HUES48 (cell line): ENCODE measurements at regions not wholly inside any gene's neighbourhood (a gene's known extent, or its start where the extent isn't known, plus 50 kb on each side); places are given as distances from the start of the nearest gene placed in this dataset.

Source experiments
- H3K27ac ChIP-seq: one replicate; pipeline ENCODE4 v1.7.0; 2013; ENCODE audit warnings: low read depth, low read length, inconsistent platforms
- H3K27me3 ChIP-seq: 2 replicates; pipeline ENCODE4 v1.6.1; 2013; ENCODE audit warnings: mild to moderate bottlenecking, low read length; ENCODE audit not compliant: control insufficient read depth, insufficient read depth
- H3K36me3 ChIP-seq: 2 replicates; pipeline ENCODE4 v1.6.1; 2013; ENCODE audit warnings: low read length; ENCODE audit not compliant: control insufficient read depth, insufficient read depth
- H3K4me1 ChIP-seq: 2 replicates; pipeline ENCODE4 v1.6.1; 2013; ENCODE audit warnings: mild to moderate bottlenecking, low read length; ENCODE audit not compliant: control insufficient read depth, insufficient read depth
- H3K4me3 ChIP-seq: 2 replicates; pipeline ENCODE4 v1.5.1; 2013; ENCODE audit warnings: mild to moderate bottlenecking, low read depth, low read length
- H3K9ac ChIP-seq: 2 replicates; pipeline ENCODE4 v1.6.1; 2013; ENCODE audit warnings: mild to moderate bottlenecking, low read depth, low read length, moderate library complexity
- H3K9me3 ChIP-seq: 2 replicates; pipeline ENCODE4 v1.6.1; 2013; ENCODE audit warnings: low read length; ENCODE audit not compliant: control insufficient read depth, insufficient read depth

GRCh38 chr2:14530506-14530905 lies 102.0 kb upstream of the LRATD1 start:
- no peak overlapping the region for H3K4me3 ChIP-seq
- H3K9me3 ChIP-seq, result no peaks in the 10 kb centered on the region
- no peaks in the 10 kb centered on the region for H3K4me1 ChIP-seq
- no peak overlapping the region for H3K9ac ChIP-seq
- H3K36me3 ChIP-seq, result no peaks in the 10 kb centered on the region
- no peaks in the 10 kb centered on the region for H3K27me3 ChIP-seq
- no peak overlapping the region for H3K27ac ChIP-seq

DNA sequence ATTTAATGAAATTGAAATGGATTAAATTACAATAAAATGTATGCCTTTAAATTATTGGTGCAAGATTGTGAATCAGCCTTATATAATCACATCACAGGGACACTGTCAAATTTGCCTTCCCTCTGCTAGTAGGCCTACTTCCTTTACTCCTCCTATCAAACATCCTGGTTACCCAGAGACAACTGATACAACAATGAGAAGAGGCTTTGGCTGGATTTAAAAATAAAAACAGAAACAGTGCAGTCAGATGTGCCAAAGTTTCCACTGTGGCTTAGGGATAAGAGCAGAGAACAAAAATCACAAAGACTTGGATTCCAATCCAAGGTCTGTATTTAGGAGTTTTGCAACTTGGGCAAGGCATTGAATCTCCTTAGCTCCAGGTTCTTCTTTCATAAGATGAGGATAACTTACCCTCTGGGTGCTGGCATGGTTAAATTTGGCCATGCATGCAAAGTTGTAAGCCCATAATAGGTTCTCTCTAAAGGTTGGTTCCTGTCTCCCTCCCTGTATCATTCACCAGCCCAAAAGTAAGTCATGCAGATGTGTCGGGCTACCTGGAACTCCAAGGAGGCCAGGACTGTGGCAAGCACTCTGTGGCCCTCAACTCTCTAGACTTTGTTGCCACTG lies 99.3 kb upstream of the LRATD1 start:
- Histone ChIP-seq H3K36me3 (no peaks in the 10 kb centered on the region), H3K9me3 (no peaks in the 10 kb centered on the region), H3K9ac (no peak overlapping the region), H3K4me3 (no peak overlapping the region), H3K27ac (no peak overlapping the region), H3K27me3 (no peaks in the 10 kb centered on the region), H3K4me1 (no peaks in the 10 kb centered on the region)

DNA sequence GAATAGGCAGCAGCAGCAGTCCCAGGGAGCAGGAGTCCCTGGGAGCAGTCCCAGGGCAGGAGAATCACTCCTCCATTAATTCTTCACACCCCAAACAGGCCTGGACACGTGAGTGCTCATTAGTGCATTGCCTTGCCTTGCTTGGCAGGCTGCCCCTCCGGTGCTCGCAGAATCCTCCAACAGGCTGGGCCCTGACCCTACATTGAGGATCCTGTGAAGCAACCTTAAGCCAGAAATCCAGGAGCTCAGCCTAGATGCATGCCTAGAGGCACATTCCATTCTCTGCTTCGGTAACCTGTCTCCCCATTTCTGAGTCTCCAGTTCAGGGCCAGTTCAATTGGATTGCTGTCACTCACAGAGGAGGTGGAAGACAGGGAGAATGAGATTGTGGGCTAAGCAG lies 97.4 kb upstream of the LRATD1 start:
- no peaks in the 10 kb centered on the region for H3K36me3 ChIP-seq
- H3K4me1 ChIP-seq, result no peaks in the 10 kb centered on the region
- H3K9ac ChIP-seq, result no peak overlapping the region
- no peak overlapping the region for H3K27ac ChIP-seq
- no peaks in the 10 kb centered on the region for H3K9me3 ChIP-seq
- no peaks in the 10 kb centered on the region for H3K27me3 ChIP-seq
- no peak overlapping the region for H3K4me3 ChIP-seq

GRCh38 chr2:14536976-14537375 lies 95.5 kb upstream of the LRATD1 start:
- H3K9me3 ChIP-seq, result no peaks in the 10 kb centered on the region
- no peak overlapping the region for H3K4me3 ChIP-seq
- H3K9ac ChIP-seq, result no peak overlapping the region
- H3K4me1 ChIP-seq, result no peaks in the 10 kb centered on the region
- no peak overlapping the region for H3K27ac ChIP-seq
- no peaks in the 10 kb centered on the region for H3K36me3 ChIP-seq
- H3K27me3 ChIP-seq, result no peaks in the 10 kb centered on the region

DNA sequence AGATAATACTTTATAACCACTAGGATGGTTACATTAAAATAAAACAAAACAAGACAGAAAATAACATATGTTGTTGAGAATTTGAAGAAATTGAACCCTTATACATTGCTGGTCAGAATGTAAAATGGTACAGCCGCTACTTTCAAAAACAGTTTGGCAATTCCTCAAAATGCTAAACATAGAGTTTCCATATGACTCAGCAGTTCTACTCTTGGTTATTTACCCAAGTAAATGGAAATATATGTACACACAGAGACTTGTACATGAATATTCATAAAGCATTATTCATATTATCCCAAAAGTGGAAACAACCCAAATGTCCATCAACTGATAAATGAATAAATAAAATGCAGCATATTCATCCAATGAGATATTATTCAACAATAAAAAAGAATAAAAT lies 92.5 kb upstream of the LRATD1 start:
- H3K4me3 ChIP-seq, result no peak overlapping the region
- no peaks in the 10 kb centered on the region for H3K27me3 ChIP-seq

GRCh38 chr2:14543284-14543683 lies 89.2 kb upstream of the LRATD1 start:
- H3K4me3 ChIP-seq, result no peak overlapping the region
- H3K27ac ChIP-seq, result no peak overlapping the region
- H3K9me3 ChIP-seq, result no peaks in the 10 kb centered on the region
- no peaks in the 10 kb centered on the region for H3K27me3 ChIP-seq
- H3K9ac ChIP-seq, result no peak overlapping the region
- H3K36me3 ChIP-seq, result no peaks in the 10 kb centered on the region
- H3K4me1 ChIP-seq, result no peaks in the 10 kb centered on the region

More for the DNA sequence above, 92.5 kb upstream of the LRATD1 start:
- H3K27ac ChIP-seq, result no peak overlapping the region
- H3K4me1 ChIP-seq, result no peaks in the 10 kb centered on the region
- no peaks in the 10 kb centered on the region for H3K36me3 ChIP-seq
- no peak overlapping the region for H3K9ac ChIP-seq
- H3K9me3 ChIP-seq, result no peaks in the 10 kb centered on the region

DNA sequence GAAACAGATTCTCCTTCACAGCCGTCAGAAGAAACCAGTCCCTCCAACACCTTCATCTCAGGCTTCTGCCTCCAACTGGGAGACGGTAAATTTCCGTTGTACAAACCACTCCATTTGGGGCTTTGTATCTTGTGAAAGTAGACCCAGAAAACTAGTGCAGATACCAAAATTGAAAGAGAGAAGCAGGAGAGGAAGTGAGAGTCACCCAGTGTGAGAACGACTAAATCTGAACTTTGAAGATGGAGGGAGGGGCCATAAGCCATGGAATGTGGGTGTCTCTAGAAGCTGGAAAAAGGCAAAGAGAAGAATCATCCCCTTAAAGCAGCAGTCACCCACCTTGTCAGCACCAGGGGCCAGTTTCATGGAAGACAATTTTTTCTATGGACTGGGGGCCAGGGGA lies 88.3 kb upstream of the LRATD1 start:
- no peaks in the 10 kb centered on the region for H3K4me1 ChIP-seq
- H3K9ac ChIP-seq, result no peak overlapping the region
- H3K9me3 ChIP-seq, result no peaks in the 10 kb centered on the region
- H3K27ac ChIP-seq, result no peak overlapping the region
- H3K27me3 ChIP-seq, result no peaks in the 10 kb centered on the region
- H3K4me3 ChIP-seq, result no peak overlapping the region
- no peaks in the 10 kb centered on the region for H3K36me3 ChIP-seq

- no peaks in the 10 kb centered on the region for H3K4me1 ChIP-seq
- no peak overlapping the region for H3K9ac ChIP-seq
- no peak overlapping the region for H3K4me3 ChIP-seq
- no peaks in the 10 kb centered on the region for H3K36me3 ChIP-seq
- no peaks in the 10 kb centered on the region for H3K9me3 ChIP-seq
- H3K27ac ChIP-seq, result no peak overlapping the region
- H3K27me3 ChIP-seq, result no peaks in the 10 kb centered on the region
Measured at GRCh38 chr2:14547830-14548229, 84.7 kb upstream of the LRATD1 start.

GRCh38 chr2:14550658-14551057 lies 81.9 kb upstream of the LRATD1 start:
- Histone ChIP-seq H3K4me1 (no peaks in the 10 kb centered on the region), H3K27me3 (no peaks in the 10 kb centered on the region), H3K9me3 (no peaks in the 10 kb centered on the region), H3K4me3 (no peak overlapping the region), H3K36me3 (no peaks in the 10 kb centered on the region), H3K27ac (no peak overlapping the region), H3K9ac (no peak overlapping the region)

DNA sequence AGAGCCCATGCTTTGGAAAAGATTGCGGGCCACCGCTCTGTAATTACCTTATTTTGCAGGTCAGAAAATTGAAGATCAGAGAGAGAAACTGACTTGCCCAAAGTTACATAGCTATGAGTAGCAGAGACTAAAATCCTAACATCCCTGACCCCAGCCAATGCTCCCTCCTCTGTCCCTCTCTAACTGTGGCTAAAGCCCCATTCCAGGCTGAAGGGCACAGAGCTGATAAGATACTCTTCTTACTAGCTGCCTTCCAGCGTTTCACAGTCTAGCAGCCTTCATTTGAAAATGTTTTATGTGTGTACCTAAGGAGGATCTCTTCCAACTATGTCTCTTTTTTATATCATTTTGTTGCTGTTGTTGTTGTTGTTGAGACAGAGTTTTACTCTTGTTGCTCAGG lies 81.4 kb upstream of the LRATD1 start:
- no peak overlapping the region for H3K4me3 ChIP-seq
- H3K9ac ChIP-seq, result no peak overlapping the region
- no peak overlapping the region for H3K27ac ChIP-seq
- H3K9me3 ChIP-seq, result no peaks in the 10 kb centered on the region
- H3K36me3 ChIP-seq, result no peaks in the 10 kb centered on the region
- no peaks in the 10 kb centered on the region for H3K4me1 ChIP-seq
- H3K27me3 ChIP-seq, result no peaks in the 10 kb centered on the region

GRCh38 chr2:14552286-14552685 lies 80.2 kb upstream of the LRATD1 start:
- H3K9me3 ChIP-seq, result no peaks in the 10 kb centered on the region
- H3K4me3 ChIP-seq, result no peak overlapping the region
- no peaks in the 10 kb centered on the region for H3K36me3 ChIP-seq
- H3K27ac ChIP-seq, result no peak overlapping the region
- no peaks in the 10 kb centered on the region for H3K4me1 ChIP-seq
- no peak overlapping the region for H3K9ac ChIP-seq
- H3K27me3 ChIP-seq, result no peaks in the 10 kb centered on the region

DNA sequence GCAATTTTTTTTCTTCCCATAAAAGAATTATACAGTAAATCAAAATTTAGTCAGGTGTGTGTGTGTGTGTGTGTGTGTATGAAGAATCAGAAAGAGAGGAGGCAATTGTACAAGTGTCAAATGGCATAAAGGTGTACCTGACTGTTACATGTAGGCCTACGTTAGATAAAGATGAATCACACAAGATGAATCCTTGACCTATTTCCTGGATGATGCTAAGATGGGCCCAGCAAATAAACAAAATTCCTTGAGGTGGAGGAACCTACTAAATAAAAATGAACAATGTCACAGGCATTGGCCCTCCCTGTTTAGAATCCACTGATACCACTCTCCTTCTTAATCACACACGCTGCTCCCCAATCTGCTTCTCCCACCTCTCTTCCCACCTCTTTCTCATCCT lies 79.7 kb upstream of the LRATD1 start:
- Histone ChIP-seq H3K4me3 (no peak overlapping the region), H3K27ac (no peak overlapping the region), H3K9ac (no peak overlapping the region), H3K27me3 (no peaks in the 10 kb centered on the region), H3K9me3 (no peaks in the 10 kb centered on the region), H3K36me3 (no peaks in the 10 kb centered on the region), H3K4me1 (no peaks in the 10 kb centered on the region)
